GM12892 (cell line): ENCODE measurements at regions not wholly inside any gene's neighbourhood (a gene's known extent, or its start where the extent isn't known, plus 50 kb on each side); places are given as distances from the start of the nearest gene placed in this dataset.

Source experiments
- POLR2A ChIP-seq: IDR thresholded peaks from 2 replicates; pipeline ENCODE4 v1.6.1; 2011; ENCODE audit warnings: low read depth, low read length, control low read depth
- POLR2AphosphoS5 ChIP-seq: IDR thresholded peaks from 2 replicates; pipeline ENCODE4 v1.6.1; 2011; ENCODE audit warnings: low read depth, low read length, control low read depth
- TAF1 ChIP-seq: IDR thresholded peaks from 2 replicates; pipeline ENCODE4 v1.6.1; 2011; ENCODE audit warnings: low read depth, mild to moderate bottlenecking, control low read depth, low read length, borderline replicate concordance

GRCh38 chr2:83068714-83069113, 1390.4 kb downstream of the SUCLG1 start:
- TF ChIP-seq POLR2AphosphoS5 = no peak
- TF ChIP-seq TAF1 = no peak
- no peak for TF ChIP-seq POLR2A
